Cardiac muscle cell (in vitro differentiated cells and primary cell): ENCODE measurements at regions not wholly inside any gene's neighbourhood (a gene's known extent, or its start where the extent isn't known, plus 50 kb on each side); places are given as distances from the start of the nearest gene placed in this dataset.

Source experiments
- DNase-seq, 2 donors: peaks; one replicate each; pipeline versions ENCODE4 v3.0.0 to v3.0.0-alpha.2; 2010 to 2017; ENCODE audit warnings: low read depth in 1 of 2, low spot score in 1 of 2
- H3K27ac ChIP-seq: fragments of 200-600 bp; sonication (generic); 2 replicates; pipeline ENCODE4 v1.5.1; 2016
- H3K27me3 ChIP-seq: fragments of 200-600 bp; sonication (generic); 2 replicates; pipeline ENCODE4 v1.6.0; 2016; ENCODE audit warnings: control low read depth
- H3K36me3 ChIP-seq: fragments of 200-600 bp; sonication (generic); 2 replicates; pipeline ENCODE4 v1.5.1; 2016; ENCODE audit warnings: control low read depth
- H3K4me1 ChIP-seq: fragments of 200-600 bp; sonication (generic); 2 replicates; pipeline ENCODE4 v1.8.1; 2017; ENCODE audit warnings: low read depth, mild to moderate bottlenecking, mixed run types
- H3K4me3 ChIP-seq: fragments of 200-600 bp; sonication (generic); 2 replicates; pipeline ENCODE4 v1.5.1; 2016; ENCODE audit warnings: mild to moderate bottlenecking
- H3K9me3 ChIP-seq: fragments of 200-600 bp; sonication (generic); 2 replicates; pipeline ENCODE4 v1.5.1; 2017; ENCODE audit warnings: low read depth, mild to moderate bottlenecking, control low read depth
- TF ChIP-seq, protein P1 (sequence below): IDR thresholded peaks from 2 replicates; pipeline ENCODE4 v1.5.1; 2012; ENCODE audit warnings: low read depth, mild to moderate bottlenecking, low read length

DNA sequence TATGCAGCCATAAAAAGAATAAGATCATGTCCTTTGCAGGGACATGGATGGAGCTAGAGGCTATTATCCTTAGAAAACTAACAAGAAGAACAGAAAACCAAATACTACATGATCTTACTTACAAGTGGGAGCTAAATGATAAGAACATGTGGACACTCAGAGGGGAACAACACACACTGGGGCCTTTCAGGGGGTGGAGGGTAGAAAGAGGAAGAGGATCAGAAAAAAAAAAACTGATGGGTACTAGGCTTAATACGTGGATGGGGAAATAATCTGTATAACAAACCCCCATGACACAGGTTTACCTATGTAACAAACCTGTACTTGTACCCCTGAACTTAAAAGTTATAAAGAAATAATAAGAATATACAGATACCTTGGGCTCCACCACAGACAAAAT is 514.2 kb downstream of the ARL4A start:
- Histone ChIP-seq H3K4me3 (no peak overlapping the region), H3K27me3 (no peaks in the 10 kb centered on the region), H3K4me1 (no peaks in the 10 kb centered on the region), H3K27ac (no peak overlapping the region), H3K9me3 (no peaks in the 10 kb centered on the region), H3K36me3 (no peaks in the 10 kb centered on the region)
- TF ChIP-seq, protein P1, sequence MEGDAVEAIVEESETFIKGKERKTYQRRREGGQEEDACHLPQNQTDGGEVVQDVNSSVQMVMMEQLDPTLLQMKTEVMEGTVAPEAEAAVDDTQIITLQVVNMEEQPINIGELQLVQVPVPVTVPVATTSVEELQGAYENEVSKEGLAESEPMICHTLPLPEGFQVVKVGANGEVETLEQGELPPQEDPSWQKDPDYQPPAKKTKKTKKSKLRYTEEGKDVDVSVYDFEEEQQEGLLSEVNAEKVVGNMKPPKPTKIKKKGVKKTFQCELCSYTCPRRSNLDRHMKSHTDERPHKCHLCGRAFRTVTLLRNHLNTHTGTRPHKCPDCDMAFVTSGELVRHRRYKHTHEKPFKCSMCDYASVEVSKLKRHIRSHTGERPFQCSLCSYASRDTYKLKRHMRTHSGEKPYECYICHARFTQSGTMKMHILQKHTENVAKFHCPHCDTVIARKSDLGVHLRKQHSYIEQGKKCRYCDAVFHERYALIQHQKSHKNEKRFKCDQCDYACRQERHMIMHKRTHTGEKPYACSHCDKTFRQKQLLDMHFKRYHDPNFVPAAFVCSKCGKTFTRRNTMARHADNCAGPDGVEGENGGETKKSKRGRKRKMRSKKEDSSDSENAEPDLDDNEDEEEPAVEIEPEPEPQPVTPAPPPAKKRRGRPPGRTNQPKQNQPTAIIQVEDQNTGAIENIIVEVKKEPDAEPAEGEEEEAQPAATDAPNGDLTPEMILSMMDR = no peak
- DNase-seq = no peak

DNA sequence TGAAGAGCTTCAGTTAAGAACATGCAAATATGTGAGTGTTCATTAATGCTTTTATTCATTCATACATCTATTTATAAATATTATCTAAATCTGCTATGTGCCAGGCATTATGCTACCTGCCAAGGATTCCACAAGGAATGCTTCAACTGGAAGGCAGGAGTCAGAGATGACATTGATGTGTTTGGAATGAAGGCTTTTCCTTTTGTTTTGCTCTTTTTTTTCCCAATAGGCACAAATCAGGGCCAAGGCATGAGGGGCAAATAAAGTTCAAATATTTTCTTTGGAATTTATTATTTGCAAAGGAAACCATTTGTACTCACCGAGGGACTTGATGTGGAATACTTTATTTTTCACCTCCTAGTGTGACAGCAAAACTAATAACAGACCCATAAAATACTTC is 530.3 kb downstream of the ARL4A start:
- TF ChIP-seq, protein P1 = no peak
- no peak overlapping the region for H3K4me3 ChIP-seq
- no peaks in the 10 kb centered on the region for H3K4me1 ChIP-seq
- H3K9me3 ChIP-seq = no peaks in the 10 kb centered on the region
- H3K36me3 ChIP-seq = no peaks in the 10 kb centered on the region
- no peak overlapping the region for H3K27ac ChIP-seq
- no peaks in the 10 kb centered on the region for H3K27me3 ChIP-seq
- DNase-seq = peak in 1 of 2 donors; percentile 30

DNA sequence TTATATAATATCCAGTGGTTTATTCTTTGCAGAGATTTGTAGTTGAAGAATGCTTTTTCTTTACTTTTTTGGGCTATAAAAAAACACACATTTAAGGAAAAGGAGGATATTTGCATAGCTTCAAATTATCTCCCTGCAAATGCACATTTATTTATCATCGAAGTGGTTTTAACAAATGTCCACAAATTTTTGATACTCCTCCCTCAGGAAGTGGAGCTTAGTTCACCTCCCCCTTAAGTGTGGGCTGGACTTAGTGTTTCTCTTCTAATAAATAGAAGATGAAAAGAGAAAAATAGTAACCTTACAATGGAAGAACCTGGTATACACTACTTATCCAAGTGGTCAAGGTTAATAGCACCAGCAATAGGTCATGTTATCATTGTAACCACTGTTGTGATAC is 537.6 kb downstream of the ARL4A start:
- Histone ChIP-seq H3K4me3 (no peak overlapping the region), H3K27me3 (no peaks in the 10 kb centered on the region), H3K36me3 (no peaks in the 10 kb centered on the region), H3K4me1 (no peaks in the 10 kb centered on the region), H3K9me3 (no peaks in the 10 kb centered on the region), H3K27ac (no peak overlapping the region)
- DNase-seq = no peak
- TF ChIP-seq, protein P1 = no peak

DNA sequence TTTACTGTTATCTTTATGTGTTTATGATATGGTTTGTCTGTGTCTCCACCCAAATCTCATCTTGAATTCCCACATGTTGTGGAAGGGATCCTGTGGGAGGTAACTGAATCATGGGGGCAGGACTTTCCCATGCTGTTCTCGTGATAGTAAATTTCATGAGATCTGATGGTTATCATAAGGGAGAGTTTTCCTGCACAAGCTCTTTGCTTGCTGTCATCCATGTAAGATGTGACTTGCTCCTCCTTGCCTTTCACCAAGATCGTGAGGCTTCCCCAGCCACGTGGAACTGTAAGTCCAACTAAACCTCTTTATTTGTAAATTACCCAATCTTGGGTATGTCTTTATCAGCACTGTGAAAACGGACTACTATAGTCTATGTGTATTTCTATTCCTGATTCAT is 539.0 kb downstream of the ARL4A start:
- Histone ChIP-seq H3K9me3 (no peaks in the 10 kb centered on the region), H3K4me1 (no peaks in the 10 kb centered on the region), H3K27ac (no peak overlapping the region), H3K4me3 (no peak overlapping the region), H3K36me3 (no peaks in the 10 kb centered on the region), H3K27me3 (no peaks in the 10 kb centered on the region)
- TF ChIP-seq, protein P1 = no peak
- DNase-seq = no peak

DNA sequence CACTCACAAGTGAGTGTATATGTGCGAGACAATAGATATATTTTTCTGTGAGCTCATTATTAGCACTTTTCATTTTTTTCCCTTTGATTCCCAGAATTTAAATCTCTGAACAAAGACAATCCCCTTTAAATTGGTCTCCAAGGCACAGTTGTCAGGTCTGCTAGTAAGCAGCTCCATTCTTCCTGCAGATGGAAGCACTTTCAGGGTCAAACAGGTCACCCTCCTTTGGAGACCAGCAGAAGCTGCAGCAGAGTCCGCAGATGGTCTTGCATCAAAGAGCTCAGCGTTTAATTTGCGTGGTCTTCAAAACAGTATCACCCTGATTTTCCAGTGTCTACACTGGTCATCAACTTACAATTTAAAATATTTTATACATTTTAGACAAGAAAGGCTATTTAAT is 543.8 kb downstream of the ARL4A start:
- Histone ChIP-seq H3K27ac (no peak overlapping the region), H3K36me3 (no peaks in the 10 kb centered on the region), H3K4me3 (no peak overlapping the region), H3K27me3 (no peaks in the 10 kb centered on the region), H3K4me1 (no peaks in the 10 kb centered on the region), H3K9me3 (no peaks in the 10 kb centered on the region)
- TF ChIP-seq, protein P1 = no peak
- DNase-seq = peak in 1 of 2 donors; percentile 15

DNA sequence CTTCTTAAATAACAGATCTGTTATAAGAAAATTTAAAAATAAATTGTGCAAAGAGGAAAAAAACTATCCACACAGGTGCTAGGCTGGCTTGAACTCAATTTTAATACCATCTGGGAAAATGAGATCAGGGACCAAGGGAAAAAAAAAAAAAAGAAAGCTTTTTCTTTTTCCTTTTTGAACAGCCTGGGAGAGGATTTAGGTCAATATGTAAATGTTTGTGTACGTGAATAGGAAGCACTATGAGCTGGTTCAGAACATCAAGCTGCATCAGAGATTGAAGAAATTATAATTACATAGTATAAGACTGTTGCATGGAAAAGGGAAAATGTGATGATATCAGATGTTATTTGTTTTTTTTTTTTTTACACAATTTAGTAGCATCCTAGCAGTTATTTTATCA is 548.0 kb downstream of the ARL4A start:
- Histone ChIP-seq H3K9me3 (no peaks in the 10 kb centered on the region), H3K4me1 (no peaks in the 10 kb centered on the region), H3K4me3 (no peak overlapping the region), H3K27me3 (no peaks in the 10 kb centered on the region), H3K27ac (no peak overlapping the region), H3K36me3 (no peaks in the 10 kb centered on the region)
- TF ChIP-seq, protein P1 = no peak
- DNase-seq = no peak
